ENCODE measurements at regions not wholly inside any gene's neighbourhood (a gene's known extent, or its start where the extent isn't known, plus 50 kb on each side); places are given as distances from the start of the nearest gene placed in this dataset.
"Not testable (repeated sequence)": the region's sequence is repeated elsewhere in the genome, so short reads cannot be mapped to it uniquely, and the experiment has no call there.

DNA sequence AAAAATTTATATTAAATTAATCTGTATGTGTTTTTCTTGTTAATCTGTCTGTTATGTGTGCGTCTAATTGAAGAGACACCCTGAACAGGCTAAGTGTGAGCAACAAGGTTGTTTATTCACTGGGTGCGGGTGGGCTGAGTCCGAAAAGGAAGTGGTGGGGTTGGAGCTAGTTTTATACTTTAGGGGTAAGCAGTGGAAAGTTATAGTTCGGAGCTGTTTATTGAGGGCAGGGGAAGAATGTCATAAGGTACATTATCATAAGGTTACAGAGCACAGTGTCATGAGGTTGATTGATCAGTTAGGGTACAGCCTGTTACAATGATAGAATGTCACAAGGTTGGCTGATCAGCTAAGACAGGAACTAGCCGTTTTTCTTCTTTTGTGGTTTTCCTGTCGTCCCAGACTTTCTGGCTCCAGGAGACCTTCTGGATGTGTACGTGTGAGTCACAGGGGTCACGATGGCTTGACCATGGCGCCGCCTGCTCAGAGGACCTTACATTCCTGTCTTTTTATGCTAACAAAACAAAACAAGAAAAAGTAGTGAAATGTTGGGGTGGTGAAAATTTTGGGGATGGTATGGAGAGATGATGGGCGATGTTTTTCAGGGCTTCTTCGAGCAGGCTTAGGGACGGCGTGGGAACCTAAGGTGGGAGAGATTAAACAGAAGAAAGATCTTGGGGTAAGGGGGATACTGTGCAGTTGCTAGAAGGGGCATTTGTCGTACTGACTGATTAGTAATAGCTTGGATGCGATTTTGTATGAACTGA is 754.0 kb upstream of the ADGRB3 start:
- H3K4me2 ChIP-seq: no peak overlapping the region
- no peak for TF ChIP-seq MAFK (IDR thresholded peaks at IDR 0.05; ENCODE audit: partially characterized antibody)
- no peak for TF ChIP-seq SMC3 (IDR thresholded peaks at IDR 0.05)
- TF ChIP-seq, protein P1, sequence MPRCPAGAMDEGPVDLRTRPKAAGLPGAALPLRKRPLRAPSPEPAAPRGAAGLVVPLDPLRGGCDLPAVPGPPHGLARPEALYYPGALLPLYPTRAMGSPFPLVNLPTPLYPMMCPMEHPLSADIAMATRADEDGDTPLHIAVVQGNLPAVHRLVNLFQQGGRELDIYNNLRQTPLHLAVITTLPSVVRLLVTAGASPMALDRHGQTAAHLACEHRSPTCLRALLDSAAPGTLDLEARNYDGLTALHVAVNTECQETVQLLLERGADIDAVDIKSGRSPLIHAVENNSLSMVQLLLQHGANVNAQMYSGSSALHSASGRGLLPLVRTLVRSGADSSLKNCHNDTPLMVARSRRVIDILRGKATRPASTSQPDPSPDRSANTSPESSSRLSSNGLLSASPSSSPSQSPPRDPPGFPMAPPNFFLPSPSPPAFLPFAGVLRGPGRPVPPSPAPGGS (IDR thresholded peaks at IDR 0.05): no peak
- TF ChIP-seq POLR2A (IDR thresholded peaks at IDR 0.05; ENCODE audit: low read length): no peak
- no peak for TF ChIP-seq RNF2 (IDR thresholded peaks at IDR 0.05; ENCODE audit: borderline replicate concordance, low read depth)
- no peak for TF ChIP-seq EHF (CRISPR knock-in tag; IDR thresholded peaks at IDR 0.05)
- TF ChIP-seq RAD21 (conservative IDR thresholded peaks at IDR 0.05 in 1 of 2, IDR thresholded peaks at IDR 0.05 in 1 of 2): no peak
- no peak for TF ChIP-seq HOXB5 (CRISPR knock-in tag; IDR thresholded peaks at IDR 0.05)
- TF ChIP-seq, protein P2, sequence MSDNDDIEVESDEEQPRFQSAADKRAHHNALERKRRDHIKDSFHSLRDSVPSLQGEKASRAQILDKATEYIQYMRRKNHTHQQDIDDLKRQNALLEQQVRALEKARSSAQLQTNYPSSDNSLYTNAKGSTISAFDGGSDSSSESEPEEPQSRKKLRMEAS (IDR thresholded peaks at IDR 0.05): no peak
- no peak for TF ChIP-seq KDM1A (IDR thresholded peaks at IDR 0.05; ENCODE audit: low read depth)
- TF ChIP-seq, protein P3, sequence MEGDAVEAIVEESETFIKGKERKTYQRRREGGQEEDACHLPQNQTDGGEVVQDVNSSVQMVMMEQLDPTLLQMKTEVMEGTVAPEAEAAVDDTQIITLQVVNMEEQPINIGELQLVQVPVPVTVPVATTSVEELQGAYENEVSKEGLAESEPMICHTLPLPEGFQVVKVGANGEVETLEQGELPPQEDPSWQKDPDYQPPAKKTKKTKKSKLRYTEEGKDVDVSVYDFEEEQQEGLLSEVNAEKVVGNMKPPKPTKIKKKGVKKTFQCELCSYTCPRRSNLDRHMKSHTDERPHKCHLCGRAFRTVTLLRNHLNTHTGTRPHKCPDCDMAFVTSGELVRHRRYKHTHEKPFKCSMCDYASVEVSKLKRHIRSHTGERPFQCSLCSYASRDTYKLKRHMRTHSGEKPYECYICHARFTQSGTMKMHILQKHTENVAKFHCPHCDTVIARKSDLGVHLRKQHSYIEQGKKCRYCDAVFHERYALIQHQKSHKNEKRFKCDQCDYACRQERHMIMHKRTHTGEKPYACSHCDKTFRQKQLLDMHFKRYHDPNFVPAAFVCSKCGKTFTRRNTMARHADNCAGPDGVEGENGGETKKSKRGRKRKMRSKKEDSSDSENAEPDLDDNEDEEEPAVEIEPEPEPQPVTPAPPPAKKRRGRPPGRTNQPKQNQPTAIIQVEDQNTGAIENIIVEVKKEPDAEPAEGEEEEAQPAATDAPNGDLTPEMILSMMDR (IDR thresholded peaks at IDR 0.05): no peak
- TF ChIP-seq GATA3 (IDR thresholded peaks at IDR 0.05; ENCODE audit: borderline replicate concordance): no peak
- no peak for TF ChIP-seq CEBPB (IDR thresholded peaks at IDR 0.05)
- no peak for TF ChIP-seq HEYL (CRISPR knock-in tag; IDR thresholded peaks at IDR 0.05)
- TF ChIP-seq PHF8 (IDR thresholded peaks at IDR 0.05; ENCODE audit: borderline replicate concordance, low read depth): no peak
- TF ChIP-seq, protein P4, sequence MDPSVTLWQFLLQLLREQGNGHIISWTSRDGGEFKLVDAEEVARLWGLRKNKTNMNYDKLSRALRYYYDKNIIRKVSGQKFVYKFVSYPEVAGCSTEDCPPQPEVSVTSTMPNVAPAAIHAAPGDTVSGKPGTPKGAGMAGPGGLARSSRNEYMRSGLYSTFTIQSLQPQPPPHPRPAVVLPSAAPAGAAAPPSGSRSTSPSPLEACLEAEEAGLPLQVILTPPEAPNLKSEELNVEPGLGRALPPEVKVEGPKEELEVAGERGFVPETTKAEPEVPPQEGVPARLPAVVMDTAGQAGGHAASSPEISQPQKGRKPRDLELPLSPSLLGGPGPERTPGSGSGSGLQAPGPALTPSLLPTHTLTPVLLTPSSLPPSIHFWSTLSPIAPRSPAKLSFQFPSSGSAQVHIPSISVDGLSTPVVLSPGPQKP (IDR thresholded peaks at IDR 0.05; ENCODE audit: low read depth, low read length): no peak
- no peak for TF ChIP-seq FOXS1 (CRISPR knock-in tag; IDR thresholded peaks at IDR 0.05)
- no peak for TF ChIP-seq ESRRA (IDR thresholded peaks at IDR 0.05; ENCODE audit: borderline replicate concordance, low read length)
- TF ChIP-seq, protein P5, sequence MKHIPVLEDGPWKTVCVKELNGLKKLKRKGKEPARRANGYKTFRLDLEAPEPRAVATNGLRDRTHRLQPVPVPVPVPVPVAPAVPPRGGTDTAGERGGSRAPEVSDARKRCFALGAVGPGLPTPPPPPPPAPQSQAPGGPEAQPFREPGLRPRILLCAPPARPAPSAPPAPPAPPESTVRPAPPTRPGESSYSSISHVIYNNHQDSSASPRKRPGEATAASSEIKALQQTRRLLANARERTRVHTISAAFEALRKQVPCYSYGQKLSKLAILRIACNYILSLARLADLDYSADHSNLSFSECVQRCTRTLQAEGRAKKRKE (CRISPR knock-in tag; IDR thresholded peaks at IDR 0.05; ENCODE audit: low read depth): no peak
- no peaks in the 10 kb centered on the region; the same call in 2 of the 3 replicates for H3K9me3 ChIP-seq
- ChIA-PET POLR2A (no interaction called here), CTCF (no interaction called here)
- 44% methylated on average over 16 of the region's 16 CpGs for WGBS (ENCODE audit: missing lambda C conversion rate)
- no peak for ATAC-seq
- DNase-seq (ENCODE audit: low read depth in 1 of 2, low spot score in 1 of 2): no peak
- FAIRE-seq: no peak
- H3K27ac ChIP-seq: no peak overlapping the region
- H3K4me1 ChIP-seq: no peaks in the 10 kb centered on the region
- no peak overlapping the region for H3K4me3 ChIP-seq

DNA sequence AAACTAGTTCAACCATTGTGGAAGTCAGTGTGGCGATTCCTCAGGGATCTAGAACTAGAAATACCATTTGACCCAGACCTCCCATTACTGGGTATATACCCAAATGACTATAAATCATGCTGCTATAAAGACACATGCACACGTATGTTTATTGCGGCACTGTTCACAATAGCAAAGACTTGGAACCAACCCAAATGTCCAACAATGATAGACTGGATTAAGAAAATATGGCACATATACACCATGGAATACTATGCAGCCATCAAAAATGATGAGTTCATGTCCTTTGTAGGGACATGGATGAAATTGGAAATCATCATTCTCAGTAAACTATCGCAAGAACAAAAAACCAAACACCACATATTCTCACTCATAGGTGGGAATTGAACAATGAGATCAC is 754.7 kb upstream of the ADGRB3 start:
- H3K9me3 ChIP-seq; FAIRE-seq; H3K4me2 ChIP-seq; H3K27ac ChIP-seq; H3K4me1 ChIP-seq; CTCF ChIA-PET; H3K4me3 ChIP-seq; DNase-seq (ENCODE audit: low read depth in 1 of 2, low spot score in 1 of 2); POLR2A ChIA-PET; ATAC-seq: not testable (repeated sequence)
- 67% methylated on average over 3 of the region's 4 CpGs for WGBS (ENCODE audit: missing lambda C conversion rate)

DNA sequence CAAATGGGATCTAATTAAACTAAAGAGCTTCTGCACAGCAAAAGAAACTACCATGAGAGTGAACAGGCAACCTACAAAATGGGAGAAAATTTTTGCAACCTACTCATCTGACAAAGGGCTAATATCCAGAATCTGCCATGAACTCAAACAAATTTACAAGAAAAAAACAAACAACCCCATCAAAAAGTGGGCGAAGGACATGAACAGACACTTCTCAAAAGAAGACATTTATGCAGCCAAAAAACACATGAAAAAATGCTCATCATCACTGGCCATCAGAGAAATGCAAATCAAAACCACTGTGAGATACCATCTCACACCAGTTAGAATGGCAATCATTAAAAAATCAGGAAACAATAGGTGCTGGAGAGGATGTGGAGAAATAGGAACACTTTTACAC is 755.2 kb upstream of the ADGRB3 start:
- H3K4me3 ChIP-seq; POLR2A ChIA-PET; H3K9me3 ChIP-seq; DNase-seq (ENCODE audit: low read depth in 1 of 2, low spot score in 1 of 2); CTCF ChIA-PET; ATAC-seq; FAIRE-seq; H3K27ac ChIP-seq; H3K4me1 ChIP-seq; H3K4me2 ChIP-seq: not testable (repeated sequence)
- WGBS (ENCODE audit: missing lambda C conversion rate): 20% methylated on average over 1 of the region's 1 CpG

DNA sequence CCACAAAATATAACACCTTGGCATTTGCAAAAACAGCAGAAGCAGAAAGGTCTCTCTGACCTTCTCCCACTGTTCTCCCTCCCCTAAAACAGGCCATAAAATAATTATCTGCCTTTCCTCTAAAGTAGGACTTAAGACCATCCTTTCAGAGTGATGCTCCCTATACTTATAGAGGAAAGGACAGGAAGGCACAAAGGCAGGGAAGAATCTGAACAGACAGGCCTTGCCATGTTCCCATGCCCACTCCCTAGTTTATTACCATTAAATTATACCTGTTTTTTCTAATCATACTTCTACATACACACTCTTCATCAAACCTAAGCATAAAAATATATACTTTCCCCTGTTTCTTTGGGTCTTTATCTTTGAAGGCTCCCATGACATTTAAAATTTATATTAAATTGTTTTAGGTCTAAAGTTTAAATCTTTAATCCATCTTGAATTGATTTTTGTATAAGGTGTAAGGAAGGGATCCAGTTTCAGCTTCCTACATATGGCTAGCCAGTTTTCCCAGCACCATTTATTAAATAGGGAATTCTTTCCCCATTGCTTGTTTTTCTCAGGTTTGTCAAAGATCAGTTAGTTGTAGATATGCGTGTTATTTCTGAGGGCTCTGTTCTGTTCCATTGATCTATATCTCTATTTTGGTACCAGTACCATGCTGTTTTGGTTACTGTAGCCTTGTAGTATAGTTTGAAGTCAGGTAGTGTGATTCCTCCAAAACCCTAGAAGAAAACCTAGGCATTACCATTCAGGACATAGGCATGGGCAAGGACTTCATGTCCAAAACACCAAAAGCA is 755.8 kb upstream of the ADGRB3 start:
- DNase-seq (ENCODE audit: low read depth in 1 of 2, low spot score in 1 of 2); H3K4me2 ChIP-seq; H3K27ac ChIP-seq; FAIRE-seq; POLR2A ChIA-PET; H3K4me3 ChIP-seq; CTCF ChIA-PET; H3K4me1 ChIP-seq; ATAC-seq; H3K9me3 ChIP-seq: not testable (repeated sequence)
- 79% methylated on average over 1 of the region's 1 CpG for WGBS (ENCODE audit: missing lambda C conversion rate)

DNA sequence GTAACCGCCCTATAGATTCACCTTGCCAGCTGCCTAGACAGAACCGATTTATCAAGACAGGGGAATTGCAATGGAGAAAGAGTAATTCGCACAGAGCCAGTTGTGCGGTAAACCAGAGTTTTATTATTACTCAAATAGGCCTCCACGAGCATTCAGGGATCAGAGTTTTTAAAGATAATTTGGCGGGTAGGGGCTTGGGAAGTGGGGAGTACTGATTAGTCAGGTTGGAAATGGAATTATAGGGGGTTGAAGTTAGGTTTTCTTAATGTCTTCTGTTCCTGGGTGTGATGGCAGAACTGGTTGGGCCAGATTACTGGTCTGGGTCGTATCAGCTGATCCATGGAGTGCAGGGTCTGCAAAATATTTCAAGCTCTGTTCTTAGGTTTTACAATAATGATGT is 756.9 kb upstream of the ADGRB3 start:
- H3K27ac ChIP-seq; H3K4me1 ChIP-seq; ATAC-seq; FAIRE-seq; H3K4me2 ChIP-seq; H3K4me3 ChIP-seq; POLR2A ChIA-PET; H3K9me3 ChIP-seq; DNase-seq (ENCODE audit: low read depth in 1 of 2, low spot score in 1 of 2); CTCF ChIA-PET: not testable (repeated sequence)
- 35% methylated on average over 7 of the region's 7 CpGs for WGBS (ENCODE audit: missing lambda C conversion rate)

All from A549 (cell line).